Fibroblast of lung (primary cell): ENCODE measurements at regions not wholly inside any gene's neighbourhood (a gene's known extent, or its start where the extent isn't known, plus 50 kb on each side); places are given as distances from the start of the nearest gene placed in this dataset.

ENCODE experiments used
- CTCF ChIP-seq, 2 donors: IDR thresholded peaks in 1 of 2; conservative IDR thresholded peaks in 1 of 2; 1 replicate in 1 of 2; 2 replicates in 1 of 2; pipeline ENCODE4 v1.5.1; 2011 to 2012; ENCODE audit warnings: low read length in 2 of 2, control low read depth in 1 of 2, inconsistent platforms in 1 of 2, low read depth in 1 of 2, mild to moderate bottlenecking in 1 of 2
- EZH2 ChIP-seq: IDR thresholded peaks from 2 replicates; pipeline ENCODE4 v1.5.1; 2012; ENCODE audit warnings: low read length, control low read depth, mild to moderate bottlenecking; ENCODE audit errors: missing control alignments

GRCh38 chr5:61619289-61619688 lies 287.2 kb downstream of the ZSWIM6 start:
- TF ChIP-seq CTCF (conservative IDR thresholded peaks at IDR 0.05 in 1 of 2, IDR thresholded peaks at IDR 0.05 in 1 of 2; ENCODE audit: low read depth in 1 of 2, low read length in 2 of 2) (no peak), EZH2 (no peak)
